ENCODE measurements at regions not wholly inside any gene's neighbourhood (a gene's known extent, or its start where the extent isn't known, plus 50 kb on each side); places are given as distances from the start of the nearest gene placed in this dataset.
"Not testable (repeated sequence)": the region's sequence is repeated elsewhere in the genome, so short reads cannot be mapped to it uniquely, and the experiment has no call there.

DNA sequence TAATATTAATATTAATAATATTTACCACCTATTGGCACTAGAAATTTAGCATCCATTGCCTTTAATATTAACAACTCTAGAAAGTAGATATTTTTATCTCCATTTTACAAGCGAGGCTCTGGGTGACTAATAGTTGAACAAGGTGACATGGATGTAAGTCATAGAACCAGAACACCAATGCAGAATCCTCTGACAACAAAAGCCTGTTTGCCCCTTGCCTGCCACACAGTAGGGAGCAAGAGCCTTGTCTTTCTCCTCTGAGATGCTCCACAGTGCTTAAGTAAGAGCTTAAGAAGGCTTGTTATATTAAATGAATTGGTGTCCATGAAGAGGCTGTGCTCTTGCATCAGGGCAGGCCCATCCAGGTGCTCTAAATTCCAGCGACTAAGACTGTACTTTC, 51.2 kb upstream of the LBX1 start:
- TF ChIP-seq, protein P1, sequence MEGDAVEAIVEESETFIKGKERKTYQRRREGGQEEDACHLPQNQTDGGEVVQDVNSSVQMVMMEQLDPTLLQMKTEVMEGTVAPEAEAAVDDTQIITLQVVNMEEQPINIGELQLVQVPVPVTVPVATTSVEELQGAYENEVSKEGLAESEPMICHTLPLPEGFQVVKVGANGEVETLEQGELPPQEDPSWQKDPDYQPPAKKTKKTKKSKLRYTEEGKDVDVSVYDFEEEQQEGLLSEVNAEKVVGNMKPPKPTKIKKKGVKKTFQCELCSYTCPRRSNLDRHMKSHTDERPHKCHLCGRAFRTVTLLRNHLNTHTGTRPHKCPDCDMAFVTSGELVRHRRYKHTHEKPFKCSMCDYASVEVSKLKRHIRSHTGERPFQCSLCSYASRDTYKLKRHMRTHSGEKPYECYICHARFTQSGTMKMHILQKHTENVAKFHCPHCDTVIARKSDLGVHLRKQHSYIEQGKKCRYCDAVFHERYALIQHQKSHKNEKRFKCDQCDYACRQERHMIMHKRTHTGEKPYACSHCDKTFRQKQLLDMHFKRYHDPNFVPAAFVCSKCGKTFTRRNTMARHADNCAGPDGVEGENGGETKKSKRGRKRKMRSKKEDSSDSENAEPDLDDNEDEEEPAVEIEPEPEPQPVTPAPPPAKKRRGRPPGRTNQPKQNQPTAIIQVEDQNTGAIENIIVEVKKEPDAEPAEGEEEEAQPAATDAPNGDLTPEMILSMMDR (IDR thresholded peaks at IDR 0.05; ENCODE audit: insufficient read depth, low read length, missing control alignments) = no peak
- ChIA-PET CTCF (interaction anchor here (1.7 kb wide), 1 partner anchor 159 kb away, joined by 3 read pairs; no protein-coding TSS in a partner anchor), POLR2A (no interaction called here)
- no peak for DNase-seq (ENCODE audit: low read depth, low spot score)
- H3K4me3 ChIP-seq (ENCODE audit: low read depth, low read length) = no peak overlapping the region

DNA sequence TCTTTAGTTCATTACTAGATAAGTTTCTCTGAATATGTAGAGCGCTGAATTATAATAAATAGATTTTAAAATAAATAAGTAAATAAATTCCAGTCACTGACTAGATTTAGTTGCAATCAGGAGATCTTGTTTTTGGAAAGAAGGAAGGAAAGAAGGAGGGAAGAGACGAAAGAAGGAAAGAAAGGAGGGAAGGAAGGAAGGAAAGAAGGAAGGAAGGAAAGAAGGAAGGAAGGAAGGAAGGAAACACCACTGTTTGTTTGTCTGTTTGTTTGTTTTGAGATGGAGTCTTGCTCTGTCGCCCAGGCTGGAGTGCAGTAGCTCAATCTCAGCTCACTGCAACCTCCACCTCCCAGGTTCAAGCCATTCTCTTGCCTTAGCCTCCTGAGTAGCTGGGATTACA, 51.7 kb upstream of the LBX1 start:
- CTCF ChIA-PET = interaction anchor here (1.7 kb wide), 1 partner anchor 159 kb away, joined by 3 read pairs; no protein-coding TSS in a partner anchor
- DNase-seq (ENCODE audit: low read depth, low spot score); POLR2A ChIA-PET; H3K4me3 ChIP-seq (ENCODE audit: low read depth, low read length): not testable (repeated sequence)

DNA sequence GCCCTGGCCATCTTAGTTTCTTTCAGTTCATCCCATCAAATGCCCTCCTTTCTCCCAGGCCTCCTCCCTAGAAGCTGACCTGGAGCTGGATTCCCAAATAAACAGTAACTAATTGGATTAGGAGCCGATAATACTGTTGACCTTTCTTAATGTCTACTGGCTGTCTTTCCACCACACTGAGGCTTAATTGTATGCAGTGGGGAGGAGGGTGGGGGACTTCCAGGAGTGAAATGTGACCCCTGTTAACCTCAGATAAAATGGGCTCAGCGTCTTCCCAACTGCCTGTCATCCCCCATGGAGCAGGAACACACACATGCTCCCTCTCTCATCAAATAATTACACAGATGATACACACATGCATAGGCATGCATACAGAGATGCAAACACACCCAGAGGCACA, 53.7 kb upstream of the LBX1 start:
- no peak overlapping the region for H3K4me3 ChIP-seq (ENCODE audit: low read depth, low read length)
- CTCF ChIA-PET = interaction anchor here (1.1 to 2.0 kb wide), 2 partner anchors 9 to 159 kb away, joined by 3 to 16 read pairs; no protein-coding TSS in a partner anchor
- TF ChIP-seq, protein P1 (IDR thresholded peaks at IDR 0.05; ENCODE audit: insufficient read depth, low read length, missing control alignments) = no peak
- POLR2A ChIA-PET = no interaction called here
- no peak for DNase-seq (ENCODE audit: low read depth, low spot score)

DNA sequence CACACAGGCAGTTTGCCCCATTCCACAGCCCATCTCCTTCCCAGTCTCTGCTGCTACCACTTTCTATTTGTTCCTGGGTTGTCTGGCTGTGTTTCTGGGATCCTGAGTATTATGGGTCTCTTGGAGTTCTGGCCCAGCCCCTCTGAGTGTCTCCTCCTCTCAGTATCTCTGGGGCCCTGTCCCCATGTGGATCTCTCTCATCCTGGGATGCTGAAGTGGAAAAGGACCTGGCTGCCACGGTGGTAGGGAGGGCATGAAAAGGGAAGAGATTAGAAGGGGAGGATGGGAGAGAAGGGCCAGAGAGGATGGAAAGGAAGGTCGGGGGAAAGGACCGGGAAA, 54.5 kb upstream of the LBX1 start:
- CTCF ChIA-PET = interaction anchor here (0.8 kb wide), 1 partner anchor 9 kb away, joined by 3 read pairs; no protein-coding TSS in a partner anchor
- no peak overlapping the region for H3K4me3 ChIP-seq (ENCODE audit: low read depth, low read length)
- TF ChIP-seq, protein P1 (IDR thresholded peaks at IDR 0.05; ENCODE audit: insufficient read depth, low read length, missing control alignments) = no peak
- DNase-seq (ENCODE audit: low read depth, low spot score) = no peak
- POLR2A ChIA-PET = no interaction called here

DNA sequence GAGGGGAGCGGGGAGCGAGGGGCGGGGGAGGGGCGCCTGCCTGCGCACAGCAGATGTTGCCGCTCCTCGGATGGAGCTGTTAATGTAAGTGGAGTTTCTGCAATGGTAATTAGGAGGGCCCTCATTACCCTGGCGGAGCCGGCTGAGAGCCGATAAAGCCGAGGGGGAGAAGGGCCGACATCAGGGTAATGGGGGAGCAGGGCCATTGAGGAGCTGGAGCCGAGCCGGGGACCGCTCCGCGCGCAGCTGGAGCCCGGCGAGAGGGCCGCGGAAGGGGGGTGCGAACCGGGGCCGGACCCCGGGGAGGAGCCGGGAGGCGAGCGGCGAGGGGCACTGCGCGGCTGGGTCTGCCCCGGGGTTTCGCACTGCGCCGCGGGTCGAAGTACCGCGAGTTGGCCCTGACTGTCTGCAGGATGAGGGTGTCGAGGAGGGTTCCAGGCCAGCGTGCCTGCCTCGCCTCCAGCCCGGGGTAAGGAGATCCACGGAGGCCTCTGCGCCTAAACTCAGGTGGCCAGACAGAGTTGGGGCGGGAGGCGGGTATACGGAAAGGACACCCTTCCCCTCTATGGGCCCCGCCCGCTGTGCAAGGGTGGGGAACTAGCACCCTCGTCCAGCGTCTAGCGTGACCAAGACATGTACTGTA, 55.0 kb upstream of the LBX1 start:
- POLR2A ChIA-PET = no interaction called here
- no peak overlapping the region for H3K4me3 ChIP-seq (ENCODE audit: low read depth, low read length)
- DNase-seq (ENCODE audit: low read depth, low spot score) = no peak
- TF ChIP-seq, protein P1 (IDR thresholded peaks at IDR 0.05; ENCODE audit: insufficient read depth, low read length, missing control alignments) = no peak
- CTCF ChIA-PET = interaction anchor here (0.8 to 9.8 kb wide), 3 partner anchors 8 to 70 kb away, joined by 3 to 72 read pairs (median 9); no protein-coding TSS in a partner anchor

DNA sequence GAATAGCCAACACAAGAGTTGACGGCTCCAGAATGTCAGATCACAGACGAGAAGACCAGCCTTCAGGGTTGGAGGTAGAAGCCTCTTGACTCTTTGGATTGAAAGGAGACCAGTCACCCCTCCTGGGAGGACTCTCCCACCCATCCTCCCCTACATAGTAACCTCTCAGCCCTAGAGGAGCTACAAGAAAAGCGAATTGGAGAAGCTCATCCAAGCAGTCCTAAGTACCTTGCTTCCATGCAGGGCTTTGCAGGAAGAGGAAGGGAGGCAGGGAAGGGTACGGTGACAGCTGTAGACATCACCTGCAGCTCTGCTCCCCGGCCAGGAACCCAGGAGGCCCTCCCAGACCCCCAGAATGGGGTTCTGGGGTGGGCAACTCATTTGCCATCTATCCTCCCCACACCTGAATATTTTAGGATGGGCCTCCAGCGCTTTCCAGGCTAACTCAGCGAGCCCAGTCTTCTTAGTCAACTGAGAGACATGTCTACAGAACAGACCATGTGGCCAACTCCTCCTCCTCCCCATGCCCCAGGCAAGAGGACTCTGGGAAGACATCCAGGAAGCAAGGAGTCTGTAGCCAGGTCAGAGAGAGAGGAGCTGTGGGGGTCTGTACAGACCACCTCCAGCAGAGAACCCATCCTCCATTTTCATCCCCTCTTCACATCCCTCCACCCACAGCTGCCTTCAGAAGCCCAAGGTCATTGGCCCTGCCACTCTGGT, 55.6 kb upstream of the LBX1 start:
- TF ChIP-seq, protein P1 (IDR thresholded peaks at IDR 0.05; ENCODE audit: insufficient read depth, low read length, missing control alignments) = no peak
- POLR2A ChIA-PET = no interaction called here
- no peak overlapping the region for H3K4me3 ChIP-seq (ENCODE audit: low read depth, low read length)
- DNase-seq (ENCODE audit: low read depth, low spot score) = no peak
- CTCF ChIA-PET = interaction anchor here (0.8 to 9.8 kb wide), 4 partner anchors 8 to 70 kb away, joined by 3 to 72 read pairs (median 6); no protein-coding TSS in a partner anchor

Measured in AG04449 (cell line).